GM18505 (cell line): ENCODE measurements at regions not wholly inside any gene's neighbourhood (a gene's known extent, or its start where the extent isn't known, plus 50 kb on each side); places are given as distances from the start of the nearest gene placed in this dataset.
"Not testable (repeated sequence)": the region's sequence is repeated elsewhere in the genome, so short reads cannot be mapped to it uniquely, and the experiment has no call there.

Experiments
- ATAC-seq: cut with Tn5 transposase; IDR thresholded peaks from one replicate; pipeline ENCODE4 v1.9.1; 2021; ENCODE audit not compliant: unreplicated experiment
- POLR2A ChIP-seq: IDR thresholded peaks from 4 replicates; pipeline ENCODE4 v1.6.1; 2011; ENCODE audit warnings: borderline replicate concordance; ENCODE audit not compliant: insufficient read depth, insufficient read length; ENCODE audit errors: extremely low read depth

DNA sequence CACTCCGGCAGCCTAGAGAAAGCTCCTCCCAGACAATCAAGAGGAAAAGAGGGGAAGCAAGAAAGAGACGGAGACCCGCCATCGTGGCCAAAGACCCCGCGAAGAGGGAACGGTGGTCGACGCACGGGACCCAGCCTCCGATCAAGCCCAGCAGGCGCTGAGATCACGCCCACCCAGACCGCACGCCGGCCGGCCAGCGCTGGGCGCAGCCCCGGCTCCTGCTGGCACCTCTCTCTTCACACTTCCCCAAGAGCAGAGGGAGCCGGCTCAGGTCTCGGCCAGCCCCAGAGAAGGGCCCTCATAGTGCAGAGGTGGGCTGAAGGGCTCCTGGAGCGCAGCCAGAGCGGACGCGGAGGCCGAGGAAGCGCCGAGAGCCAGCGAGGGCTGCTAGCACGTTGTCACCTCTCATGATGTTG, 918.4 kb upstream of the ADAMTS5 start:
- no peak for TF ChIP-seq POLR2A
- ATAC-seq = no peak

DNA sequence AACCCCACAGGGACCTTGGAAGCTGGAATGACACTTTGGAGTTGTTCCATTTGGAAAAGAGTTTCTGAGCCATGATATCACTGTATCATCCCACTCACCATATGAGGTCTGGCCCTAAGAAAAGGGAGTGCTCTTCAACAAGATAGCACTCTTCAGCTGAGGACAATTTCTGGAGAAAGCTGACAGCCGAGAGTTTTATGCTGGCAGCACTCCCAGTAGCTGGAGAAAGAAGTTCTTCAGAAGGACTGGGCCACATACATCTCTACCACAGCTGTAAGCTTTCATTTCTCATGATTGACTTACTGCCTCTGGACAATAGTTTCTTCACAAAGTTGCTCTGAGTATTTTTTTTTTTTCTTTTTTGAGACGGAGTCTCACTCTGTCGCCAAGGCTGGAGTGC, 914.4 kb upstream of the ADAMTS5 start:
- ATAC-seq = not testable (repeated sequence)

DNA sequence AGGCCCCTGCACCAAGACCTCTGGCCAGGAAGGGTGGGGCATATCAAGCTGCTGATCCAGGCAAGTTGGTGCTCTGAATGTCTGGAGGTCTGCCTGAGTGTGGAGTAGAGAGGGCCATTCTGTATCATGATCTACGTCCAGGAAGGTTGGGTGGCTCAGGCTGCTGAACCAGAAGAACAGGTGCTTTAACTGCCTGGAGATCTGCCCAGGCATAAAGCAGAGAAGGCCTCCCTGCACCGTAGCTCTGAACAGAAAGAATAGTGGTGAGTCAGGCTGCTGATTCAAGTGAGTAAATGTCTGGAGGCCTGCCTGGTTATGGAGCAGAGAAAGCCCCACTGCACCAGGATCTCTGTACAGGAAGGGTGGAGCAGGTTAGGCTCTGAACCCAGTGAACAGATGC, 905.5 kb upstream of the ADAMTS5 start:
- not testable (repeated sequence) for ATAC-seq

DNA sequence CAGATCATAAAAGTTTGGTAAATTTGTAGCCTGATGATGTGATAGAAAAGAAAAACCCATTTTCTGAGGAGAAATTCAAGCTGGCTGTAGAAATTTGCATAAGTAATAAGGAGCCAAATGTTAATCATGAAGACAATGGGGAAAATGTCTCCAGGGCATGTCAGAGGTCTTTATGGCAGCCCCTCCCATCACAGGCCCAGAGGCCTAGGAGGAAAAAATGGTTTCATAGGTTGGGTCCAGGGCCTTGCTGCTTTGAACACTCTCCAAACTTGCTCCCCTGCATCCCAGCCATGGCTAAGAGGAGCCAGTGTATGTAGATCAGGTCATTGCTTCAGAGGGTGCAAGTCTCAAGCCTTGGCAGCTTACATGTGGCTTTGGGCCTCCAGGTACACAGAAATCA, 903.9 kb upstream of the ADAMTS5 start:
- ATAC-seq = not testable (repeated sequence)

DNA sequence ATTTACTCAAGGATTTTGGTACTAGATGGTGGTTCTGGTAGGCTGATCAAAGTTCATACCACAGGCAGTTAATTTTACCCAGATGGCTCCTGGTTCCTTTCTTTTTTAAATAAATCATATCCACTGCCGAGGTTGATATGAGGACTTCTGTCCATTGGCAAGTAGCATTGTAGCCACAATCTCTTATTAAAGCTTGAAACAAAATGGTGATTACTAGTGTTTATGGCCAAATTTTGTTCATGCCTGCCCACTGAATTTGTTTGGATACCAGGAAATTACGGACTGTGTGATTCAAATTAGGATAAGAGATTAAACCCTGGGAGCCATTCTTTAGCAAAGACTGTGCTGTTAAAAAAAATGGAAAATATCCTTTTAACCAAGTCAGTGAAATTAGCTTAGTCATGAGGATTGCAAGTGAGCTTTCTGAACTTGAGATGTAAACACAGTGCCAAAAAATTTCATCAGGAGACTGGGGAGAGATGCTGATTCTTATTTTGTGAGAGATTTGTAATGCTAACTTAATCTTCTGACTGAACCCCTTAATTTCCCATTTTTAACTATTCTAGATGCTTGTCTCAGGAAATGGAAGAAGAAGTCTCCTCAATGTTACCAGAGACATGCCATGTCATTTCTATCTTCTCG, 893.5 kb upstream of the ADAMTS5 start:
- not testable (repeated sequence) for ATAC-seq

DNA sequence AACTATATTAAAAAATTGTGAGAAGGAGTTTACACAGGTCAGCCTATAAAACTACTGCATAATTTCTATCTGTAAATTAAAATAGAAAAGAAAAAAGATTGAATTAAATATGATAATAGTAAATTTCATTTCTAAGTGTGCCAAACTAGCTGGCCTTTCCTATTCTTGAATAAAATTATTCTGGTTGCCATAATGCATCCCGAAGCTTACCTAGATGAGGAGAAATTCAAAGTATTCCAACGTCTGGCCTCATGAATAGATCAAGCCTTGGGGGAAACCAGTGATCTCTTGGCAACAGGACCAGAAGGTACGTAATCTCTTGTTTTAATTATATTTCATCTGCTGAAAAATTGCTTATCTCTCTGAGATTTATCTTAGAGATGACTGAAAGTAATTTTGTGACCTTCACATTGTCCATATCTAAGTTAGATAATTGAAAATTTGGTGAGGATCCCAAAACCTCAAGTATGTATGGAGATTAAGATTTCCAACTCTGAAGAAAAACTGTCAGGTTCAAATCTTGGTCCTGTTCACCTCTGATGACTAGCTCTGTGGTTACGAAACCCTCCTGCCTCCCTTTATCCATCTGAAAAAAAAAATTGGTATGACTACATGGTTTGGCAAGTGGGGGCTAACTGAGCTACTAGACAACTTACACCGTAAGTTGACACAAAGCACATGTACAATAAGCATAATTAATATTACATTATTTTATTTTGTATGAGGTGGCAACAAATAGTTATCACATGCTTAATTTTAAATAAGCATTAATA, 891.4 kb upstream of the ADAMTS5 start:
- not testable (repeated sequence) for ATAC-seq

DNA sequence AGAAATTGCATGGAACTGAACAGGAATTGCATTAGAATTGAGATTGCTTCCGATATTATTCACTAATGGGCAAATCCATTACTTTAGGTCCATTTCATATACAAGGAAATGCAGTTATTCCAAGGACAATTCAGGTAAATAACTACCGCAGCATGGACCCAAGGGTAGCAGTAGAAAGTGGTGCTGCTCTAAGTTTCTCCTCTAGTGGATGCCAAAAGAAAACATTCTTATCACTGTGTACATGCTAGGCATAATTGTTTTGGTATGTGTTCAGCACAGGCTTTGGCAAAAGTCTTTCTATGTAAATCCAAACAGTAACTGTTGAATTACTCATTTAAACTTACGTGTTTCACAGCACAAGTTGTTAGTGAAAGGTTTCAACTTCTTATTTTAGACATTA, 890.1 kb upstream of the ADAMTS5 start:
- ATAC-seq = not testable (repeated sequence)

DNA sequence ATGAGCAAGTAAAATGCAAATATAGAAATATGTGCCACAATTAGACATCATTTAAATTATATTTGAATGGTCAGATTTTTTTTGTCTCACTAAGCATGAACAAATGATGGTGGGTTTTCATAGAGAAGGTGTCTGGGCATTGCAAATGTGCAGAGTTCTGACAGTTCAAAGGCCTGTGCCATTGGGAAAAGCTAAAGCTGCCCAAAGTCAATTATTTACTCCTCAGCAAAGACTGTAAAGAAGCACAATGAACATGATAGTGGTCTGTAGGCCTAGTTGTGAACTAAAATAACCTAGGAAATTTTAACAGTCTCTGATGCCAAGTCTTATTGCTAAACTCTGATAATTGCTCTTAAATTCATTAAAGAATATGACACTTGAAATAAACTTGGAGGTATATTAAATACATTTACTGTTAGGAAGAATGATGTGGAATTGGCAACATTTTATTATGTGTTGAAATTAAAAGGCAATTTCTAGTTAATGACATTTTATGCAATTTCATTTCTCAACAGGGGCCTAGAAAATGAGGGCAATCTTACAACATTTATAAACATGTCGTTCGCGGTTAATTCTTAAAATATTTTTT, 874.3 kb upstream of the ADAMTS5 start:
- no peak for TF ChIP-seq POLR2A
- no peak for ATAC-seq

DNA sequence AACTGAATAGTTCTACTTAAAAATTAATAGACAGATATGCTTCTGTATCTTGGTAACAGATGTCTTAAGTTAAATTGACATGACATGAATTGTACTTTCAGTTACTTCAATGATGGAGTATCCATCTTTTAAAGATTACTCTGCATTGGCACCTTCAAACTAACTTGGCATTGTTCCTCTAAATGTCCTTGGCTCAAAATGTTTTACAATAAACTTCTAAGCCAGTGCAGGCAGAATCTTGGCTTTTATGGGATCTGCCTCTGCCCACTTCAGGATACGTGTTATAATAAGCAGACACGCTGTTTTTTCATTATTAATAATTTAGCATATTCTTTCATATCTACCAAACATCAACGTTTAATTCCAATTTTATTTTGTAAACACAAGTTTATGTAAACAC, 873.4 kb upstream of the ADAMTS5 start:
- no peak for ATAC-seq
- TF ChIP-seq POLR2A = no peak

DNA sequence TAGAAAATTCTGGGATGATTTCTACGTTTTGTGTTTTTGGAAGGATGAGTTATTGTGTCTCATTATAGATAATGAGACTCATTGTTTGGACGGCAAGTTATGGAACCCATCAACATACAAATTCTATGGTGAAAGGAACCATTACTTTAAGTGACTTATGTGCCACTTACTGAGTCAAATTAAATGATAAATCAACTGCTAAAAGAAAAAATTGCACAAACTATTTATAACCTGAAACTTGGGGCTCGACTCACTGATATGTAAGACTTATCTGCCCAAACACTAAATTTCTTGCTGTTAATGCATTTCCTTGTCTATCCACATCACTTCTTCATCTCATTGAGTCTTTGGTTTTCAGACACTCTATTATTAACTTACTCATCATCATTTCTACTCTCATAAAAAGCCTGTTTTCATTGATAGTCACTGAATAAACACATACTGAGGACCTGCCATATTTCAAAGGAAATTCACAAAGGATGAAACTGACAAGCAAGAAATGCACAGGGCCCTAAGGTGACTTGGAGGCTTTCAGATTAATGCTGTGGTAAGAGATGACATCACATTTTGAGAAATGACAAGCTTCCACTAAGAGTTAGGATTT, 872.7 kb upstream of the ADAMTS5 start:
- no peak for ATAC-seq
- no peak for TF ChIP-seq POLR2A

DNA sequence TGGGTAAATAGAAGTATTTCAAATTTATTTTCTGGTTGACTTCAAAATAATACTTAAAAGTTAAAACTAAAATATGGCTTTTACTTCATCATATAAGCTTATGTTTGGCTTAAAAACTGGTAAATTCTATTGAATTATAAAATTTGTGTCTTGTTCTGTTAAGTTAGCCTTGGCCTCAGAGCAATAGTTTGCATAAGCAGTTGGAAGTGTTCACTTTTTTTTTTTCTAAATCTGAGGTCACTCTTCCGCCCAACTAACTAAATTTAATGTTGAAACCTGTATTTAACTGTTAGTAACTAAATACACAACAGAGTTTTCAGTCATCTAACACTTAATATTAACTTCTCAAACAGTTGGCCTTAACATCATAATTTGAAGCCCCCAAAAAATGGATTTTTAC, 871.7 kb upstream of the ADAMTS5 start:
- TF ChIP-seq POLR2A = no peak
- ATAC-seq = no peak

DNA sequence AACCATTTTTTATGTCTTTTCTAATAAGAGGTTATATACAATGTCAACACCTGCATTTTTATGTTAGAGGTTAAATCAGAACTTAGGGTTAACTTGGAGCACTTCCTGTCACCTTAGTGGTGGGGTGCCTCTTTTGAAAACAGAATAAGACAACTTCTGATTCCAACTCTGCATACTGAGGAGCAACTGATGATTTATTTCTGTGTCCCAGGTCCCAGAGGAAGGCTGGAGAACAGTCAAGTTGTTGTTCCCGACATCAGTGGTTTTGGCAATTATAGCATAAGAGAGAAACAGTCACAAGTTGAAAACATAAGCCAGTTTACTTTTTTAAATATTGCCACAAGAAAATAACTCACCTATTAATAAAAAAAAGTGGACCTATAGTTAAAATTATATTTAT, 871.0 kb upstream of the ADAMTS5 start:
- TF ChIP-seq POLR2A = no peak
- ATAC-seq = no peak

DNA sequence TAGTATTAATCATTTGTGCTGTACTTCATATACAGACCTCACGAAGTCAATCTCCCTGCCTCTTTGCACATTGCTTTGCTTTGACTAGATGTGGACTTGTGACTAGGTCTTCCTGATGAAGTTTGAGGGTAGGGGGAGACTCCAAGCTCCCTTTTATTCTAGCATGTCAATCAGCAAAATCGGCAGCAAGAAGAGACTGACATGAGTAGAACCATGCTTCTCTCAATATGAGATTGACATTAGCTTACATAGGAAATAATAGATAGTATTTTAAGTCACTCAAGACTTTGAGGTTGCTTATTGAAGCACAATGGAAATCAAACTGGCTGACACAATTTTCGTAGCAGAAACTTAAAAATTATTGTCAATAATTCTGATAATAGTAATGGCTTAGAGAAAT, 866.4 kb upstream of the ADAMTS5 start:
- no peak for ATAC-seq
- TF ChIP-seq POLR2A = no peak

DNA sequence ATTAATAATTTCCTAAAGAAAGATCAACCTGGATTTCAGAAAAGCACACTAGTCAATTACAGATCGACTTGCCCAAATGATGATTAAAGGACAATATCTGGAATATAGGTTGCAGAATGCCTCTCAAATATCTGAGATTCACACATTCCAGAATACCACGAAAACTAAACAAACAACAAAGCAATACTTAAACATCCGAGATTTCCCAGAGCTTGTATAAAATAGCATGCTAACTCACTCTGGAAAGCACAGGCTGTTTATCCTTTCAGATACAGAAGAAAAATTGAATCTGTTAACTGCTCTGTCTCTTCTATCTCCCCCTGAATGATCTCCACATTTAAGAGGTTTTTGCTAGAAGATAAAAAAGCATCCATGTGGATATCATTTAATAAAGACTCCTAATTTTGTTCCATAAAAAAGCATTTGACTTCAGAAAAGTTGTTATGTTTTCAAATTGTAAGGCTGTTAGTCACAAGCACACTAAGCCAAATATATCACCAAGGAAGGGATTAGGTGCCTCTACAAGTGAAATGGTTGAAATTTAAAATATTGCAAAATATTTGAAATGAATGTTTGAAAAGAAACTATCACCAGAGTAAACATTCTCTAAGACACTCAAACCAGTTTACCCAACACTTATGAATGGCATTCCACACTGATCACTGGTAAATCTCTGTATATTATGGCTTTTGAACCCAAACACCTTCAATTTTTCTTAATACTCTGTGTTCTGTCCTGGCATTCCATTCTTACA, 865.1 kb upstream of the ADAMTS5 start:
- no peak for TF ChIP-seq POLR2A
- no peak for ATAC-seq
